Astrocyte of the spinal cord (primary cell): ENCODE measurements at regions not wholly inside any gene's neighbourhood (a gene's known extent, or its start where the extent isn't known, plus 50 kb on each side); places are given as distances from the start of the nearest gene placed in this dataset.

Source experiments
- DNase-seq: peaks from one replicate; pipeline ENCODE4 v3.0.0; 2011; ENCODE audit warnings: low read depth, low spot score
- H3K4me3 ChIP-seq: 2 replicates; pipeline ENCODE4 v1.5.1; 2011; ENCODE audit warnings: low read depth, mild to moderate bottlenecking, low read length, moderate library complexity
- CTCF ChIP-seq: IDR thresholded peaks from 2 replicates; pipeline ENCODE4 v1.5.1; 2012; ENCODE audit warnings: low read depth, mild to moderate bottlenecking, low read length, inconsistent platforms
- in situ Hi-C: cut with HindIII; loops from 2 replicates; pipeline ENCODE4 v1.10.0; 2017; ENCODE audit warnings: low sequenced_read_pairs

- no peak overlapping the region for H3K4me3 ChIP-seq
- in situ Hi-C loops: no loop called here
- DNase-seq: no peak
- TF ChIP-seq CTCF: no peak
These were observed 192.5 kb downstream of the EDN1 start for GRCh38 chr6:12482386-12483375.

GRCh38 chr6:12483712-12484111 lies 193.6 kb downstream of the EDN1 start:
- in situ Hi-C loops: no loop called here
- TF ChIP-seq CTCF: no peak
- DNase-seq: peak; percentile 92
- no peak overlapping the region for H3K4me3 ChIP-seq

- no peak for TF ChIP-seq CTCF
- DNase-seq: no peak
- in situ Hi-C loops: no loop called here
- no peak overlapping the region for H3K4me3 ChIP-seq
These were observed 194.4 kb downstream of the EDN1 start for GRCh38 chr6:12484519-12484918.

- in situ Hi-C loops: no loop called here
- no peak for DNase-seq
- H3K4me3 ChIP-seq: no peak overlapping the region
- no peak for TF ChIP-seq CTCF
These were observed 195.1 kb downstream of the EDN1 start for GRCh38 chr6:12485226-12485764.

GRCh38 chr6:12485837-12486236 lies 195.7 kb downstream of the EDN1 start:
- TF ChIP-seq CTCF: no peak
- in situ Hi-C loops: no loop called here
- H3K4me3 ChIP-seq: no peak overlapping the region
- DNase-seq: no peak

- DNase-seq: no peak
- TF ChIP-seq CTCF: no peak
- H3K4me3 ChIP-seq: no peak overlapping the region
- in situ Hi-C loops: no loop called here
These were observed 200.3 kb downstream of the EDN1 start for GRCh38 chr6:12490351-12490903.
